Lung microvascular endothelial cell (primary cell): ENCODE measurements at regions not wholly inside any gene's neighbourhood (a gene's known extent, or its start where the extent isn't known, plus 50 kb on each side); places are given as distances from the start of the nearest gene placed in this dataset.
A peak's percentile ranks its signal among the peaks of the same experiment; 100 is the strongest.
"Not testable (repeated sequence)": the region's sequence is repeated elsewhere in the genome, so short reads cannot be mapped to it uniquely, and the experiment has no call there.

ENCODE experiments used
- DNase-seq, 2 donors: peaks; one replicate each; pipeline versions ENCODE4 v3.0.0 to v3.0.0-alpha.2; 2010; ENCODE audit warnings: low read depth in 2 of 2

GRCh38 chr2:19104503-19104902 lies 253.9 kb downstream of the OSR1 start:
- DNase-seq, result no peak

- no peak for DNase-seq
These were observed 255.6 kb downstream of the OSR1 start for GRCh38 chr2:19102696-19103423.

GRCh38 chr2:19101968-19102367 lies 256.5 kb downstream of the OSR1 start:
- no peak for DNase-seq

- no peak for DNase-seq
These were observed 257.9 kb downstream of the OSR1 start for GRCh38 chr2:19100570-19100969.

- DNase-seq, result no peak
These were observed 259.2 kb downstream of the OSR1 start for GRCh38 chr2:19099181-19099580.

GRCh38 chr2:19098467-19099160 lies 259.8 kb downstream of the OSR1 start:
- DNase-seq, result no peak

- not testable (repeated sequence) for DNase-seq
These were observed 268.9 kb downstream of the OSR1 start for GRCh38 chr2:19089476-19089875.

GRCh38 chr2:19086231-19086651 lies 272.2 kb downstream of the OSR1 start:
- no peak for DNase-seq

- DNase-seq, result no peak
These were observed 279.7 kb downstream of the OSR1 start for GRCh38 chr2:19078709-19079108.

- peak in 1 of 2 donors; percentile 2 for DNase-seq
These were observed 284.9 kb downstream of the OSR1 start for GRCh38 chr2:19073522-19073921.

GRCh38 chr2:19072161-19072560 lies 286.3 kb downstream of the OSR1 start:
- no peak for DNase-seq

- no peak for DNase-seq
These were observed 287.5 kb downstream of the OSR1 start for GRCh38 chr2:19070886-19071285.

- no peak for DNase-seq
These were observed 290.2 kb downstream of the OSR1 start for GRCh38 chr2:19068206-19068605.

- DNase-seq, result no peak
These were observed 296.1 kb downstream of the OSR1 start for GRCh38 chr2:19062370-19062769.

- no peak for DNase-seq
These were observed 299.3 kb downstream of the OSR1 start for GRCh38 chr2:19059076-19059475.

GRCh38 chr2:19051203-19051831 lies 307.1 kb downstream of the OSR1 start:
- no peak for DNase-seq

GRCh38 chr2:19050354-19050753 lies 308.1 kb downstream of the OSR1 start:
- no peak for DNase-seq

- no peak for DNase-seq
These were observed 309.7 kb downstream of the OSR1 start for GRCh38 chr2:19048593-19049266.

GRCh38 chr2:19046986-19047780 lies 311.2 kb downstream of the OSR1 start:
- DNase-seq, result no peak

- no peak for DNase-seq
These were observed 313.3 kb downstream of the OSR1 start for GRCh38 chr2:19045151-19045550.

- DNase-seq, result no peak
These were observed 314.5 kb downstream of the OSR1 start for GRCh38 chr2:19043893-19044292.
